Transverse colon (tissue), 4 donors: ENCODE measurements at regions not wholly inside any gene's neighbourhood (a gene's known extent, or its start where the extent isn't known, plus 50 kb on each side); places are given as distances from the start of the nearest gene placed in this dataset.

Experiments
- DNase-seq: peaks from one replicate; pipeline ENCODE4 v3.0.0-alpha.2; 2019
- H3K27ac ChIP-seq, 4 donors: fragments of 200-600 bp; sonication (generic); 2 replicates each; pipeline ENCODE4 v1.5.1; 2016 to 2018; ENCODE audit warnings: inconsistent platforms in 4 of 4
- H3K27me3 ChIP-seq: fragments of 200-600 bp; sonication (generic); 2 replicates; pipeline ENCODE4 v1.5.1; 2017; ENCODE audit warnings: inconsistent platforms
- H3K36me3 ChIP-seq, 4 donors: fragments of 200-600 bp; sonication (generic); 2 replicates each; pipeline ENCODE4 v1.5.1; 2017 to 2019; ENCODE audit warnings: inconsistent platforms in 4 of 4
- H3K4me1 ChIP-seq, 4 donors: fragments of 200-600 bp; sonication (generic); 2 replicates each; pipeline ENCODE4 v1.5.1; 2017 to 2020; ENCODE audit warnings: inconsistent platforms in 4 of 4
- H3K4me3 ChIP-seq, 4 donors: fragments of 200-600 bp; sonication (generic); 1 replicate in 1 of 4; 2 replicates in 3 of 4; pipeline versions ENCODE4 v1.5.1 to v1.6.1; 2017 to 2019; ENCODE audit warnings: inconsistent platforms in 4 of 4
- H3K9me3 ChIP-seq, 2 donors: fragments of 200-600 bp; sonication (generic); 2 replicates each; pipeline ENCODE4 v1.5.1; 2017 to 2019; ENCODE audit warnings: inconsistent platforms in 2 of 2
- CTCF ChIP-seq, 5 experiments: fragments of 200-600 bp in 3 of 5; fragments of 450-650 bp in 2 of 5; sonication (generic) in 3 of 5; IDR thresholded peaks; 1 replicate in 2 of 5; 2 replicates in 3 of 5; pipeline ENCODE4 v1.5.1; 2016 to 2017; ENCODE audit warnings: antibody characterized with exemption in 5 of 5, inconsistent platforms in 3 of 5, mild to moderate bottlenecking in 2 of 5, moderate library complexity in 1 of 5
- EP300 ChIP-seq: sonication (generic); formaldehyde crosslinking; IDR thresholded peaks from one replicate; pipeline ENCODE4 v1.6.1; 2017; ENCODE audit warnings: antibody characterized with exemption, low read depth
- POLR2A ChIP-seq: fragments of 450-650 bp; IDR thresholded peaks from one replicate; pipeline ENCODE4 v1.6.1; 2016; ENCODE audit warnings: antibody characterized with exemption, mild to moderate bottlenecking, moderate library complexity
- POLR2AphosphoS5 ChIP-seq, 3 donors: sonication (generic); formaldehyde crosslinking; IDR thresholded peaks; one replicate each; pipeline ENCODE4 v1.6.1; 2016; ENCODE audit warnings: antibody characterized with exemption in 3 of 3
- WGBS, 2 donors: methylation state at CpG; one replicate each; pipeline ENCODE4 v1.1.5; 2018; ENCODE audit warnings: low coverage in 1 of 2; 5-methylcytosine and 5-hydroxymethylcytosine counted together
- in situ Hi-C, 4 donors: fragments of 200-750 bp; cut with MboI; loops; one replicate each; pipeline versions ENCODE4 v1.15.0 to v1.15.1; 2017; ENCODE audit warnings: low sequenced_read_pairs in 3 of 4, low pct_ligation_motif_present in 1 of 4, low pct_unique_long_range_greater_than_20kb in 1 of 4
- intact Hi-C: fragments of 100-400 bp; cut with DNase I; formaldehyde crosslinking; loops from one replicate; pipeline ENCODE4 v1.15.1; 2023; ENCODE audit warnings: low total_unique reads

- Histone ChIP-seq H3K9me3 (no peaks in the 10 kb centered on the region), H3K36me3 (no peaks in the 10 kb centered on the region), H3K27me3 (no peaks in the 10 kb centered on the region), H3K27ac (peak overlapping the region in 2 of 4 donors; percentile 17 to 32), H3K4me3 (no peak overlapping the region), H3K4me1 (peaks cover 0 to 12% (median 4%) of the 10 kb centered on the region in 4 donors)
- intact Hi-C loops, result no loop called here
- no peak for TF ChIP-seq POLR2AphosphoS5 (IDR thresholded peaks at IDR 0.05)
- no peak for TF ChIP-seq EP300
- TF ChIP-seq CTCF (IDR thresholded peaks at IDR 0.05), result no peak
- no peak for TF ChIP-seq POLR2A
- in situ Hi-C loops, result loop anchor here in 1 of 4 donors (25.0 kb wide), 1 partner anchor 246 kb away; the partner anchor contains the start of gene MEIS1
- 27% methylated on average over 3 of the region's 3 CpGs; no CpG with 5 or more reads in 1 of the 2 donors for WGBS, 2 donors
- DNase-seq, result no peak
Observed at GRCh38 chr2:66683599-66683998, 248.7 kb downstream of the MEIS1 start.

- no peak for DNase-seq
- Histone ChIP-seq H3K27ac (no peak overlapping the region), H3K4me1 (peaks cover 0 to 12% (median 4%) of the 10 kb centered on the region in 4 donors), H3K36me3 (no peaks in the 10 kb centered on the region), H3K9me3 (no peaks in the 10 kb centered on the region), H3K27me3 (no peaks in the 10 kb centered on the region), H3K4me3 (no peak overlapping the region)
- intact Hi-C loops (no loop called here), in situ Hi-C loops (loop anchor here in 1 of 4 donors (25.0 kb wide), 1 partner anchor 247 kb away; the partner anchor contains the start of gene MEIS1)
- TF ChIP-seq EP300 (no peak), POLR2AphosphoS5 (IDR thresholded peaks at IDR 0.05) (no peak), POLR2A (no peak), CTCF (IDR thresholded peaks at IDR 0.05) (no peak)
- WGBS, 2 donors, result 74 to 75% methylated on average over 2 of the region's 2 CpGs
Observed at GRCh38 chr2:66684289-66684688, 249.4 kb downstream of the MEIS1 start.

- DNase-seq, result no peak
- Histone ChIP-seq H3K27ac (peak overlapping the region; percentile 59 to 79 (median 76)), H3K4me1 (peaks cover 0 to 10% (median 3%) of the 10 kb centered on the region in 4 donors), H3K27me3 (no peaks in the 10 kb centered on the region), H3K9me3 (no peaks in the 10 kb centered on the region), H3K4me3 (no peak overlapping the region), H3K36me3 (no peaks in the 10 kb centered on the region)
- WGBS, 2 donors, result 66 to 67% methylated on average over 2 of the region's 2 CpGs
- in situ Hi-C loops (loop anchor here in 1 of 4 donors (25.0 kb wide), 1 partner anchor 249 kb away; the partner anchor contains the start of gene MEIS1), intact Hi-C loops (no loop called here)
- TF ChIP-seq POLR2A (no peak), EP300 (no peak), CTCF (IDR thresholded peaks at IDR 0.05) (no peak), POLR2AphosphoS5 (IDR thresholded peaks at IDR 0.05) (no peak)
Observed at GRCh38 chr2:66686755-66687154, 251.8 kb downstream of the MEIS1 start.

- no peak for DNase-seq
- Histone ChIP-seq H3K4me1 (no peaks in the 10 kb centered on the region), H3K4me3 (no peak overlapping the region), H3K27me3 (no peaks in the 10 kb centered on the region), H3K27ac (peak overlapping the region; percentile 31 to 79 (median 76)), H3K36me3 (no peaks in the 10 kb centered on the region), H3K9me3 (no peaks in the 10 kb centered on the region)
- intact Hi-C loops, result loop anchor here (2.0 kb wide), 1 partner anchor 110 kb away; no protein-coding TSS in a partner anchor
- TF ChIP-seq POLR2AphosphoS5 (IDR thresholded peaks at IDR 0.05) (no peak), CTCF (IDR thresholded peaks at IDR 0.05) (no peak), EP300 (no peak), POLR2A (no peak)
- WGBS, 2 donors, result 62 to 66% methylated on average over 7 to 8 of the region's 8 CpGs
- in situ Hi-C loops, result loop anchor here in 1 of 4 donors (25.0 kb wide), 1 partner anchor 252 kb away; the partner anchor contains the start of gene MEIS1
Observed at GRCh38 chr2:66688951-66689350, 254.0 kb downstream of the MEIS1 start.
